ENCODE measurements at regions not wholly inside any gene's neighbourhood (a gene's known extent, or its start where the extent isn't known, plus 50 kb on each side); places are given as distances from the start of the nearest gene placed in this dataset.
A peak's percentile ranks its signal among the peaks of the same experiment; 100 is the strongest.
"Not testable (repeated sequence)": the region's sequence is repeated elsewhere in the genome, so short reads cannot be mapped to it uniquely, and the experiment has no call there.

- no peak for DNase-seq
Observed at GRCh38 chr2:77862120-77862519, 339.9 kb upstream of the LRRTM4 start.

- no peak for DNase-seq
Observed at GRCh38 chr2:77864426-77864825, 342.2 kb upstream of the LRRTM4 start.

GRCh38 chr2:77866661-77867060, 344.5 kb upstream of the LRRTM4 start:
- DNase-seq: no peak

GRCh38 chr2:77867146-77867545, 345.0 kb upstream of the LRRTM4 start:
- DNase-seq: no peak

GRCh38 chr2:77873506-77873905, 351.3 kb upstream of the LRRTM4 start:
- no peak for DNase-seq

GRCh38 chr2:77900211-77900610, 378.0 kb upstream of the LRRTM4 start:
- not testable (repeated sequence) for DNase-seq

GRCh38 chr2:77910136-77910535, 388.0 kb upstream of the LRRTM4 start:
- no peak for DNase-seq

- DNase-seq: no peak
Observed at GRCh38 chr2:77920838-77921366, 398.7 kb upstream of the LRRTM4 start.

GRCh38 chr2:77922567-77922966, 400.4 kb upstream of the LRRTM4 start:
- DNase-seq: no peak

GRCh38 chr2:77937366-77937765, 415.2 kb upstream of the LRRTM4 start:
- DNase-seq: no peak

GRCh38 chr2:77938462-77938861, 416.3 kb upstream of the LRRTM4 start:
- no peak for DNase-seq

- DNase-seq: no peak
Observed at GRCh38 chr2:77939370-77939769, 417.2 kb upstream of the LRRTM4 start.

GRCh38 chr2:77939801-77940200, 417.6 kb upstream of the LRRTM4 start:
- DNase-seq: no peak

- no peak for DNase-seq
Observed at GRCh38 chr2:77954931-77955330, 432.8 kb upstream of the LRRTM4 start.

GRCh38 chr2:77962943-77963342, 440.8 kb upstream of the LRRTM4 start:
- no peak for DNase-seq

GRCh38 chr2:77977471-77978063, 455.4 kb upstream of the LRRTM4 start:
- peak; percentile 32 for DNase-seq

GRCh38 chr2:77995161-77995560, 473.0 kb upstream of the LRRTM4 start:
- no peak for DNase-seq

GRCh38 chr2:77999376-77999775, 477.2 kb upstream of the LRRTM4 start:
- no peak for DNase-seq

GRCh38 chr2:78009289-78009688, 487.1 kb upstream of the LRRTM4 start:
- DNase-seq: no peak

- DNase-seq: no peak
Observed at GRCh38 chr2:78011251-78011650, 489.1 kb upstream of the LRRTM4 start.

- DNase-seq: no peak
Observed at GRCh38 chr2:78020491-78020890, 498.3 kb upstream of the LRRTM4 start.

GRCh38 chr2:78023356-78023755, 501.2 kb upstream of the LRRTM4 start:
- DNase-seq: no peak

- no peak for DNase-seq
Observed at GRCh38 chr2:78024996-78025395, 502.8 kb upstream of the LRRTM4 start.

- DNase-seq: no peak
Observed at GRCh38 chr2:78029392-78029995, 507.3 kb upstream of the LRRTM4 start.

- DNase-seq: no peak
Observed at GRCh38 chr2:78034706-78035105, 512.5 kb upstream of the LRRTM4 start.

Data from DMS79 (cell line).